Cardiac fibroblast (primary cell): ENCODE measurements at regions not wholly inside any gene's neighbourhood (a gene's known extent, or its start where the extent isn't known, plus 50 kb on each side); places are given as distances from the start of the nearest gene placed in this dataset.
A peak's percentile ranks its signal among the peaks of the same experiment; 100 is the strongest.

Source experiments
- DNase-seq, 2 donors: peaks; one replicate each; pipeline versions ENCODE4 v3.0.0 to v3.0.0-alpha.2; 2010; ENCODE audit warnings: low read depth in 2 of 2
- H3K4me3 ChIP-seq, 2 donors: replicated peaks in 1 of 2; 1 replicate in 1 of 2; 2 replicates in 1 of 2; pipeline ENCODE4 v1.5.1; 2011; ENCODE audit warnings: low read depth in 2 of 2, low read length in 2 of 2, mild to moderate bottlenecking in 2 of 2, moderate library complexity in 1 of 2
- CTCF ChIP-seq: IDR thresholded peaks from one replicate; pipeline ENCODE4 v1.5.1; 2011; ENCODE audit warnings: low read depth, mild to moderate bottlenecking, low read length, inconsistent platforms

DNA sequence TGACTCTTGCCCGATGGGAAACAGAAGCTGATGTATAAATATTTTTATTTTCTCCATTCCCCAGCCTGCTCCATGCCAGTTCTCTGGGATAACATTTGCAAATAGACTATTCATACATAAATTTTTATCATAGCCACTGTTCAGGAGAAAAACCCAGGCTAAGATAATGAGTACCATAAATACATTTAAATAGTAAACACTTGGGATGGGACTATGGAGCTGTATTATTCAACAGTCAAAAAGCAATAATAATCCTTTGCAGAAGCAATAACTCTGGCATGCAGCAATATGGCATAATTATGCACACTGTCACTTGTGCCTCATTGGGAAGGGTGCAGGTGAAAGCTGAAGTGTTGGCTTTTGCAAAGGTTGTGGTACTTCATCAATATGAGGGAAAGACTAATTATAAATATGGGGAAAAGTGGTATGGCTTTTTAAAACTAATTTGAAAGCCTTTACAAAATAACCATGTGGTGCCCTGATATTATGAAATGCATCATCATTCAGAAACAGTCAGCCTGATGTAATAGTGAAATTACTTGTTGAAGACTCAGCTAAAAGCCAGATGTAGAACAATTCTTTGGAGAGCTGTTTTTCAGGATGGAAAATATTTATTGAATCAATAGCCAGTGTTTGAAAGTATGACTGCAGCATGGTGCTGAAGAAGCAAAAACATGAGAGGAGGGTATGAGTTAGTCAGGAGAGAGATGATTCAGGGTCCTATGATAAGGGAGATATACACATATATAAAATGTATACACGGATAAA is 2476.7 kb downstream of the PCDH9 start:
- H3K4me3 ChIP-seq, result no peak overlapping the region
- DNase-seq, result peak; percentile 3 to 49
- no peak for TF ChIP-seq CTCF

- DNase-seq, result no peak
- no peak for TF ChIP-seq CTCF
- no peak overlapping the region for H3K4me3 ChIP-seq
Observed at GRCh38 chr13:64749301-64749700, 2480.8 kb downstream of the PCDH9 start.

- no peak for TF ChIP-seq CTCF
- no peak overlapping the region for H3K4me3 ChIP-seq
- DNase-seq, result no peak
Observed at GRCh38 chr13:64746845-64747244, 2483.3 kb downstream of the PCDH9 start.

DNA sequence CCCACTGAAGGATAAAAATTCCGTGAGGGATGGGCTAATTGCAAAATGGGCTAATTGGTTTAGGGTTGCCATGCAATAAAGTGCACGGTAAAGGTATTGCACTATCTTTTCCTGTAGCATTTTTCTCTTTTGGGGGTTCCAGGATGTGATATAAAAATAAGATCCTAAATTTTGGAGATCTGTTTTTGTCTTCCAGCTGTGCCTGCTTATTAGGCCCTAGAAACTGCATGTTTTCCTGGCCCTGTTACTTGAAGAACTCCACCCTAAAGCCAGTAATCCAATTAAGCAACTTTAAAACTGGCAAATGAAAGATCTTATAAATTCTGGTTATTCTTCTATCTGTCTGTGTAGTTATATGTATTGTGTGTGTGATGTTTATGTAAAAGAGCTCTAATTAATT is 2489.6 kb downstream of the PCDH9 start:
- DNase-seq, result no peak
- no peak overlapping the region for H3K4me3 ChIP-seq
- no peak for TF ChIP-seq CTCF

DNA sequence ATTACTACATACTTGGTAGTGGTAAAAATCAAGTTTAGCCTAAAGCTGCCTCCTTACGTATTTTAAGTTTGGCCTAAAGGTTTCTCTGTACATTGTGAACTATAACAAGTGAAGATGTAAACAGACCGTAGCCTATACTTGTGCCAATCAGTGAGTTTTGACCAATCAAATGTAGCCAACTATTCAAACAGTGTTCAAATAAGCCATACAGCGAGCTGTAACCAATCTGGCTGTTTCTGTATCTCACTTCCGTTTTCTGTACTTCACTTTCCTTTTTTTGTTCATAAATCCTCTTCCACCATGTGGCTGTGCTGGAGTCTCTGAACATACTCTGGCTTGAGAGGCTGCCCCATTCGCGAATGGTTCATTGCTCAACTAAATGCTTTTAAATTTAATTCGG is 2504.6 kb downstream of the PCDH9 start:
- no peak for TF ChIP-seq CTCF
- DNase-seq, result no peak

GRCh38 chr13:64723724-64724123 is 2506.4 kb downstream of the PCDH9 start:
- DNase-seq, result peak; percentile 92 to 95
- TF ChIP-seq CTCF, result no peak
- H3K4me3 ChIP-seq, result no peak overlapping the region

More for the DNA sequence above, 2504.6 kb downstream of the PCDH9 start:
- H3K4me3 ChIP-seq, result no peak overlapping the region

- no peak for TF ChIP-seq CTCF
- H3K4me3 ChIP-seq, result no peak overlapping the region
- no peak for DNase-seq
Observed at GRCh38 chr13:64718116-64718515, 2512.0 kb downstream of the PCDH9 start.
